GM21390 (cell line): ENCODE measurements at regions not wholly inside any gene's neighbourhood (a gene's known extent, or its start where the extent isn't known, plus 50 kb on each side); places are given as distances from the start of the nearest gene placed in this dataset.
"Not testable (repeated sequence)": the region's sequence is repeated elsewhere in the genome, so short reads cannot be mapped to it uniquely, and the experiment has no call there.

Source experiments
- ATAC-seq: cut with Tn5 transposase; IDR thresholded peaks from one replicate; pipeline ENCODE4 v1.9.1; 2021; ENCODE audit not compliant: unreplicated experiment

GRCh38 chr5:57725658-57726504, 243.3 kb upstream of the ACTBL2 start:
- no peak for ATAC-seq

- no peak for ATAC-seq
Measured at GRCh38 chr5:57724836-57725235, 242.2 kb upstream of the ACTBL2 start.

GRCh38 chr5:57721226-57721625, 238.6 kb upstream of the ACTBL2 start:
- no peak for ATAC-seq

GRCh38 chr5:57720656-57721055, 238.0 kb upstream of the ACTBL2 start:
- no peak for ATAC-seq

- ATAC-seq, result no peak
Measured at GRCh38 chr5:57719216-57719615, 236.6 kb upstream of the ACTBL2 start.

GRCh38 chr5:57718155-57718554, 235.5 kb upstream of the ACTBL2 start:
- ATAC-seq, result no peak

GRCh38 chr5:57717555-57717954, 234.9 kb upstream of the ACTBL2 start:
- ATAC-seq, result no peak

- ATAC-seq, result no peak
Measured at GRCh38 chr5:57716661-57717060, 234.1 kb upstream of the ACTBL2 start.

- ATAC-seq, result no peak
Measured at GRCh38 chr5:57715296-57715695, 232.7 kb upstream of the ACTBL2 start.

GRCh38 chr5:57713535-57713934, 230.9 kb upstream of the ACTBL2 start:
- not testable (repeated sequence) for ATAC-seq

GRCh38 chr5:57711946-57712345, 229.3 kb upstream of the ACTBL2 start:
- ATAC-seq, result no peak

GRCh38 chr5:57711471-57711870, 228.9 kb upstream of the ACTBL2 start:
- no peak for ATAC-seq

- ATAC-seq, result no peak
Measured at GRCh38 chr5:57710126-57710525, 227.5 kb upstream of the ACTBL2 start.

GRCh38 chr5:57705769-57706168, 223.2 kb upstream of the ACTBL2 start:
- no peak for ATAC-seq

GRCh38 chr5:57703721-57704120, 221.1 kb upstream of the ACTBL2 start:
- ATAC-seq, result no peak

- ATAC-seq, result no peak
Measured at GRCh38 chr5:57700484-57700883, 217.9 kb upstream of the ACTBL2 start.

GRCh38 chr5:57700072-57700471, 217.5 kb upstream of the ACTBL2 start:
- ATAC-seq, result no peak

- no peak for ATAC-seq
Measured at GRCh38 chr5:57698802-57699201, 216.2 kb upstream of the ACTBL2 start.

- no peak for ATAC-seq
Measured at GRCh38 chr5:57698086-57698485, 215.5 kb upstream of the ACTBL2 start.

GRCh38 chr5:57696825-57697570, 214.4 kb upstream of the ACTBL2 start:
- no peak for ATAC-seq

- ATAC-seq, result no peak
Measured at GRCh38 chr5:57696389-57696769, 213.8 kb upstream of the ACTBL2 start.

- no peak for ATAC-seq
Measured at GRCh38 chr5:57695706-57696388, 213.2 kb upstream of the ACTBL2 start.
